ENCODE measurements at regions not wholly inside any gene's neighbourhood (a gene's known extent, or its start where the extent isn't known, plus 50 kb on each side); places are given as distances from the start of the nearest gene placed in this dataset.
"Not testable (repeated sequence)": the region's sequence is repeated elsewhere in the genome, so short reads cannot be mapped to it uniquely, and the experiment has no call there.

DNA sequence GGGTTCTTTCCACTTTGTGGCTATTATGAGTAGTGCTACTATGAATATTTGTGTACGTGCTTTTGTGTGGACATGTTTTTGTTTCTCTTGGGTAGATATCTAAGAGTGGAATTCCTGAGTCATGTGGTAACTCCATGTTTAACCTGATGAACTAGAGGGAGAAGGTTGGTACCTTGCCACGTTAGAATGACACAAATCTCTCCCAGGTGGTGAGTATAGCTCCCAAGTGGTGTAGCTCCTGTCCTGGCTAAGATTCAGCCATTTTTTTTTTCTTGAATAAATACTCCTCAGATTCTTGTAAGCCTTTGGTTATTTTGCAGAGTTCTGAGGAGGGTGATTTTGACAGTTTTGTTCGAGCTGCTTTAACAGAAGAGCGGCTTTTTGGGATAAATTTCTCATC, 83.2 kb upstream of the DPP6 start:
- not testable (repeated sequence) for H3K79me2 ChIP-seq (ENCODE audit: low read length); H3K9me3 ChIP-seq (ENCODE audit: low read length); H3K27ac ChIP-seq (ENCODE audit: low read length); H3K4me3 ChIP-seq (ENCODE audit: low read length); H2AFZ ChIP-seq (ENCODE audit: low read length); H3K9me2 ChIP-seq (replicated peaks; ENCODE audit: insufficient read depth, low read length); H3K9ac ChIP-seq (ENCODE audit: low read length); H3K4me2 ChIP-seq (ENCODE audit: low read depth, low read length, poor library complexity, severe bottlenecking); H4K20me1 ChIP-seq (ENCODE audit: insufficient read depth, low read depth, low read length); H3K4me1 ChIP-seq (ENCODE audit: low read length); H3K36me3 ChIP-seq (ENCODE audit: insufficient read depth, low read length); H3K27me3 ChIP-seq (ENCODE audit: low read length); DNase-seq

DNA sequence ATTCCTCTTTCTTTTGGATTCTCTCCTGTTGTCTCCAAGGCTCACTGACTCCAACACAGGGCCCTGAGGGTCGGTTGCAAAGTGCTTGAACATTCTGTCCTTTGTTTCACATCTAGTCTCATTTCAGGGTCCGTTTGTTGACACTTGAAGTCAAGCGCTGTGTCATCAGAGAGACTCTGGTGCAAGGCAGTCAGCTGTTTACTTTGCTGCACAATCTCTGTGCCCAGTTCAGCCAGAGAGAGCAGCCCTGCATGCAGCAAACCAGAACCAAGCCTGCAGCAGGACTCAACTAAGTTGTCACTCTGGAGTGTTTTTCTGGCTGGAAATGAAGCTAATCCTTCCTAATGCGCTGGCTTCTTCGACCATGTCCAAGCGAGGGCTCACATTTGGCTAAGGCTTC, 77.6 kb upstream of the DPP6 start:
- H3K27me3 ChIP-seq (ENCODE audit: low read length); H2AFZ ChIP-seq (ENCODE audit: low read length): not testable (repeated sequence)

GRCh38 chr7:153976745-153977144, 75.5 kb upstream of the DPP6 start:
- H3K4me1 ChIP-seq (ENCODE audit: low read length); H3K4me2 ChIP-seq (ENCODE audit: low read depth, low read length, poor library complexity, severe bottlenecking); H3K9me2 ChIP-seq (replicated peaks; ENCODE audit: insufficient read depth, low read length); H3K27me3 ChIP-seq (ENCODE audit: low read length); H3K36me3 ChIP-seq (ENCODE audit: insufficient read depth, low read length); DNase-seq; H2AFZ ChIP-seq (ENCODE audit: low read length); H3K9ac ChIP-seq (ENCODE audit: low read length); H3K27ac ChIP-seq (ENCODE audit: low read length); H3K9me3 ChIP-seq (ENCODE audit: low read length); H3K79me2 ChIP-seq (ENCODE audit: low read length); H3K4me3 ChIP-seq (ENCODE audit: low read length); H4K20me1 ChIP-seq (ENCODE audit: insufficient read depth, low read depth, low read length): not testable (repeated sequence)

More for the DNA sequence above, 77.6 kb upstream of the DPP6 start:
- H3K4me3 ChIP-seq (ENCODE audit: low read length); H3K9ac ChIP-seq (ENCODE audit: low read length); H3K79me2 ChIP-seq (ENCODE audit: low read length); DNase-seq; H3K4me2 ChIP-seq (ENCODE audit: low read depth, low read length, poor library complexity, severe bottlenecking); H3K9me3 ChIP-seq (ENCODE audit: low read length); H4K20me1 ChIP-seq (ENCODE audit: insufficient read depth, low read depth, low read length); H3K4me1 ChIP-seq (ENCODE audit: low read length); H3K36me3 ChIP-seq (ENCODE audit: insufficient read depth, low read length); H3K9me2 ChIP-seq (replicated peaks; ENCODE audit: insufficient read depth, low read length); H3K27ac ChIP-seq (ENCODE audit: low read length): not testable (repeated sequence)

- not testable (repeated sequence) for H3K27ac ChIP-seq (ENCODE audit: low read length); H3K79me2 ChIP-seq (ENCODE audit: low read length); H3K4me2 ChIP-seq (ENCODE audit: low read depth, low read length, poor library complexity, severe bottlenecking); DNase-seq; H4K20me1 ChIP-seq (ENCODE audit: insufficient read depth, low read depth, low read length); H2AFZ ChIP-seq (ENCODE audit: low read length); H3K9me2 ChIP-seq (replicated peaks; ENCODE audit: insufficient read depth, low read length); H3K27me3 ChIP-seq (ENCODE audit: low read length); H3K4me1 ChIP-seq (ENCODE audit: low read length); H3K4me3 ChIP-seq (ENCODE audit: low read length); H3K9ac ChIP-seq (ENCODE audit: low read length); H3K9me3 ChIP-seq (ENCODE audit: low read length); H3K36me3 ChIP-seq (ENCODE audit: insufficient read depth, low read length)
Measured at GRCh38 chr7:153983186-153983585, 69.0 kb upstream of the DPP6 start.

DNA sequence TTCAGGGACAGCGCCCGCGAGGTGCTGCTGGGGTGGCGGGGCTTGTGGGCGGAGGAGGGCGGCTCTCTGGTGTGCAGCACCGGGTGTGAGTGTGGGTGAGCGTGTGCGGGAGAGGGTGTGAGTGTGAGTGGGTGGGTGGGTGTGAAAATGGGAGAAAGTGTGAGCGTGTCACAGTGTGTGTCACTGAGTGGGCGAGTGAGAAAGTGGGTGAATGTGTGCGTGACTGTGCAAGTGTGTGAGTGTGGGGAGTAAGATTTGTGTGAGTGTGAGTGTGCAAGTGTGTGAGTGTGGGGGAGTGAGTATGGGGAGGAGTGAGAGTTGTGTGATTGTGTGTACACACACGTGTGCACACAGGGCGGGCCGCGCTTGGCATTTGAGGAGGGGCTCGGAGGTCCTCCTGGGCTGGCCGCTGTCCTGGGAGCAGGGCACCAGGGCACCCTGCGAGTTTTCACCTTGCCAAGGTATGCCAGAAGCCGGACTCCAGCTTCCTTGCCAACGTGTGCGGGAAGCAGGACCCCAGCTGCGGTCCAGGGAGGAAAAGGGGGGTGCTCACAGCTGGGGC, 63.1 kb upstream of the DPP6 start:
- DNase-seq; H3K27me3 ChIP-seq (ENCODE audit: low read length); H3K36me3 ChIP-seq (ENCODE audit: insufficient read depth, low read length); H3K9ac ChIP-seq (ENCODE audit: low read length); H3K9me3 ChIP-seq (ENCODE audit: low read length); H2AFZ ChIP-seq (ENCODE audit: low read length); H3K4me3 ChIP-seq (ENCODE audit: low read length); H3K79me2 ChIP-seq (ENCODE audit: low read length); H4K20me1 ChIP-seq (ENCODE audit: insufficient read depth, low read depth, low read length); H3K4me2 ChIP-seq (ENCODE audit: low read depth, low read length, poor library complexity, severe bottlenecking); H3K9me2 ChIP-seq (replicated peaks; ENCODE audit: insufficient read depth, low read length); H3K4me1 ChIP-seq (ENCODE audit: low read length); H3K27ac ChIP-seq (ENCODE audit: low read length): not testable (repeated sequence)

DNA sequence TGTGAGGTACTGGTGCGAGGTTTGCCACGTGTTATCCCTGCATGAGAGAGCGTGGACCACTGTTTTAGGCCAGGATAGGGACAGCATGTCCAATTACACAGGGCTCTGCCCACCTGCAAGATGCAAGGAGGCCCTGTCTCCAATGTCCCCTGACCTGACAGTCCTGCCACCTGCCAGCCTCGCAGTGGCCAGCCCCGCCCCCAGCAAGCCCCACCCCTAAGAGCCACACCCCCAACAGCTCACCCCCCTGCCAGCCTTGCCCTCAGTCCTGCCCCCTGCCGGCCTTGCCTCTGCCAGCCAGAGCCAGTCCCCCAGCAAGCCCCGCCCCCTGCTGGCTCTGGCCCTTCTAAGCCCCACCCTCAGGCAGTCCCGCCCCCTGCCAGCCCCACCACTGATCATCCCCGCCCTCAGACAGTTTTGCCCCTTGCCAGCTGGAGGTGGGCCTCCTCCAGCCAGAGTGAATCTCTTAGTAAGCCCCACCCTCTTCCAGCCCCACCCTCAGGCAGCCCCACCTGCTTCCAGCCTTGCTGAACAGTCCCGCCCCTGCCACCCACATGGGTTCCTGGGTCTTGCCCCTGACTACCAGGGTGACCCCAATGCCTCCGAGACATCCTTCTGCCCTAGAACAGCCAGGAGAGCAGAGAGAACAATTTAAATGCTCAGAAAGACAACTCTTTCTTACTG, 62.3 kb upstream of the DPP6 start:
- not testable (repeated sequence) for H4K20me1 ChIP-seq (ENCODE audit: insufficient read depth, low read depth, low read length); H3K9me3 ChIP-seq (ENCODE audit: low read length); H3K4me2 ChIP-seq (ENCODE audit: low read depth, low read length, poor library complexity, severe bottlenecking); H3K27me3 ChIP-seq (ENCODE audit: low read length); H3K36me3 ChIP-seq (ENCODE audit: insufficient read depth, low read length); H3K27ac ChIP-seq (ENCODE audit: low read length); H3K4me1 ChIP-seq (ENCODE audit: low read length); H3K9me2 ChIP-seq (replicated peaks; ENCODE audit: insufficient read depth, low read length); H3K9ac ChIP-seq (ENCODE audit: low read length); H3K79me2 ChIP-seq (ENCODE audit: low read length); H3K4me3 ChIP-seq (ENCODE audit: low read length); H2AFZ ChIP-seq (ENCODE audit: low read length)
- DNase-seq: peak; percentile 60

GRCh38 chr7:153991471-153991870, 60.7 kb upstream of the DPP6 start:
- DNase-seq: not testable (repeated sequence)

GRCh38 chr7:153993402-153993801, 58.8 kb upstream of the DPP6 start:
- H4K20me1 ChIP-seq (ENCODE audit: insufficient read depth, low read depth, low read length); H3K27ac ChIP-seq (ENCODE audit: low read length); H3K9me3 ChIP-seq (ENCODE audit: low read length); H3K4me2 ChIP-seq (ENCODE audit: low read depth, low read length, poor library complexity, severe bottlenecking); H3K79me2 ChIP-seq (ENCODE audit: low read length); H3K36me3 ChIP-seq (ENCODE audit: insufficient read depth, low read length); H3K27me3 ChIP-seq (ENCODE audit: low read length); H2AFZ ChIP-seq (ENCODE audit: low read length); H3K9me2 ChIP-seq (replicated peaks; ENCODE audit: insufficient read depth, low read length); H3K9ac ChIP-seq (ENCODE audit: low read length); DNase-seq; H3K4me1 ChIP-seq (ENCODE audit: low read length); H3K4me3 ChIP-seq (ENCODE audit: low read length): not testable (repeated sequence)

More at GRCh38 chr7:153991471-153991870, 60.7 kb upstream of the DPP6 start:
- not testable (repeated sequence) for H3K9me2 ChIP-seq (replicated peaks; ENCODE audit: insufficient read depth, low read length); H4K20me1 ChIP-seq (ENCODE audit: insufficient read depth, low read depth, low read length); H3K9ac ChIP-seq (ENCODE audit: low read length); H3K36me3 ChIP-seq (ENCODE audit: insufficient read depth, low read length); H3K27me3 ChIP-seq (ENCODE audit: low read length); H3K9me3 ChIP-seq (ENCODE audit: low read length); H2AFZ ChIP-seq (ENCODE audit: low read length); H3K4me2 ChIP-seq (ENCODE audit: low read depth, low read length, poor library complexity, severe bottlenecking); H3K4me1 ChIP-seq (ENCODE audit: low read length); H3K4me3 ChIP-seq (ENCODE audit: low read length); H3K79me2 ChIP-seq (ENCODE audit: low read length); H3K27ac ChIP-seq (ENCODE audit: low read length)

DNA sequence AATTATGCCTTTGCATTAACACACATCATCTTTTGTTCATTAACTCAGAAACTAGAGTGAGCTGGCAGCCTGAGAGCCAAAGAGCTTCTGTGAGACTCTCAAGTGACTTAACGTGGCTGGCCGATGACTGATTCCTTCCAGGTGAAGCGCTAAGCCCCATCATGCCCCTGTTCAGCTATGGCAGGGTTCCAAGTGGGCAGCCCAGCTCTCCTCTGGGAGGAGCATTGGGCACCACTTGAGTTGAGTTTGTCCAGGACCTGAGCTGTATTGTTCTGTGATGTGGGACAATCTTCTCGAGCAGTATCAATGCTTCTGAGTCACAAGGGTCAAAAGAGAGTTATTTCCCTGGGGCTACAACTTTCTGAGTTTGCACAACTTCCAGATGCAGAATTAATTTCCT, 53.3 kb upstream of the DPP6 start:
- not testable (repeated sequence) for H3K9me3 ChIP-seq (ENCODE audit: low read length); DNase-seq; H3K9me2 ChIP-seq (replicated peaks; ENCODE audit: insufficient read depth, low read length); H4K20me1 ChIP-seq (ENCODE audit: insufficient read depth, low read depth, low read length); H3K79me2 ChIP-seq (ENCODE audit: low read length); H3K9ac ChIP-seq (ENCODE audit: low read length); H3K27me3 ChIP-seq (ENCODE audit: low read length); H2AFZ ChIP-seq (ENCODE audit: low read length); H3K27ac ChIP-seq (ENCODE audit: low read length); H3K4me2 ChIP-seq (ENCODE audit: low read depth, low read length, poor library complexity, severe bottlenecking); H3K4me1 ChIP-seq (ENCODE audit: low read length); H3K4me3 ChIP-seq (ENCODE audit: low read length); H3K36me3 ChIP-seq (ENCODE audit: insufficient read depth, low read length)
